HG03378 (cell line): ENCODE measurements at regions not wholly inside any gene's neighbourhood (a gene's known extent, or its start where the extent isn't known, plus 50 kb on each side); places are given as distances from the start of the nearest gene placed in this dataset.
A peak's percentile ranks its signal among the peaks of the same experiment; 100 is the strongest.

Experiments
- ATAC-seq: cut with Tn5 transposase; IDR thresholded peaks from one replicate; pipeline ENCODE4 v1.9.1; 2021; ENCODE audit warnings: mild to moderate bottlenecking, moderate library complexity; ENCODE audit not compliant: unreplicated experiment

GRCh38 chr6:110538416-110539160 is 62.2 kb upstream of the SLC22A16 start:
- no peak for ATAC-seq

- peak; percentile 59 for ATAC-seq
Observed at GRCh38 chr6:110537208-110538123, 61.1 kb upstream of the SLC22A16 start.

GRCh38 chr6:110534731-110535492 is 58.5 kb upstream of the SLC22A16 start:
- no peak for ATAC-seq

- no peak for ATAC-seq
Observed at GRCh38 chr6:110532431-110532830, 56.0 kb upstream of the SLC22A16 start.

- ATAC-seq = no peak
Observed at GRCh38 chr6:110530671-110531070, 54.3 kb upstream of the SLC22A16 start.

GRCh38 chr6:110529907-110530306 is 53.5 kb upstream of the SLC22A16 start:
- ATAC-seq = no peak

- ATAC-seq = no peak
Observed at GRCh38 chr6:110529355-110529754, 52.9 kb upstream of the SLC22A16 start.

- no peak for ATAC-seq
Observed at GRCh38 chr6:110528930-110529325, 52.5 kb upstream of the SLC22A16 start.

GRCh38 chr6:110528101-110528929 is 51.9 kb upstream of the SLC22A16 start:
- ATAC-seq = no peak

- ATAC-seq = no peak
Observed at GRCh38 chr6:110527516-110527915, 51.1 kb upstream of the SLC22A16 start.

GRCh38 chr6:110526726-110527125 is 50.3 kb upstream of the SLC22A16 start:
- no peak for ATAC-seq
